AG04450 (cell line): ENCODE measurements at regions not wholly inside any gene's neighbourhood (a gene's known extent, or its start where the extent isn't known, plus 50 kb on each side); places are given as distances from the start of the nearest gene placed in this dataset.

ENCODE experiments used
- CTCF ChIA-PET: fragments of 300-600, 350-600 bp; formaldehyde crosslinking; extraction: SDS; loops from one replicate; lab custom pipeline; 2022; ENCODE audit warnings: antibody characterized with exemption, inconsistent platforms; lab: Charles Lee
- POLR2A ChIA-PET: fragments of 350-600 bp; formaldehyde crosslinking; extraction: SDS; loops from one replicate; lab custom pipeline; 2021; ENCODE audit warnings: antibody characterized with exemption, inconsistent platforms; lab: Yijun Ruan, JAX
- DNase-seq: peaks from one replicate; pipeline ENCODE4 v3.0.0-alpha.2; 2011; ENCODE audit warnings: low read depth, low spot score
- H3K27ac ChIP-seq: one replicate; pipeline ENCODE4 v1.5.1; 2012; ENCODE audit warnings: low read depth, low read length, control low read depth
- H3K27me3 ChIP-seq: one replicate; pipeline ENCODE4 v1.6.0; 2012; ENCODE audit warnings: low read length; ENCODE audit not compliant: control insufficient read depth, insufficient read depth
- H3K4me3 ChIP-seq: 2 replicates; pipeline ENCODE4 v1.5.1; 2011; ENCODE audit warnings: mild to moderate bottlenecking, low read depth, low read length, control low read depth
- H3K9me3 ChIP-seq: 2 replicates; pipeline ENCODE4 v1.5.1; 2012; ENCODE audit warnings: low read length; ENCODE audit not compliant: control insufficient read depth, insufficient read depth
- TF ChIP-seq, protein P1 (sequence below): IDR thresholded peaks from 2 replicates; pipeline ENCODE4 v1.5.1; 2011; ENCODE audit warnings: low read depth, low read length, control low read depth, inconsistent platforms

GRCh38 chr12:97223419-97223818 lies 239.2 kb upstream of the RMST start:
- H3K9me3 ChIP-seq, result peaks cover 4% of the 10 kb centered on the region; the same call in 1 of the 2 replicates
- DNase-seq, result no peak
- H3K4me3 ChIP-seq, result no peak overlapping the region
- POLR2A ChIA-PET, result no interaction called here
- no peak overlapping the region for H3K27ac ChIP-seq
- CTCF ChIA-PET, result no interaction called here
- no peaks in the 10 kb centered on the region for H3K27me3 ChIP-seq
- TF ChIP-seq, protein P1, sequence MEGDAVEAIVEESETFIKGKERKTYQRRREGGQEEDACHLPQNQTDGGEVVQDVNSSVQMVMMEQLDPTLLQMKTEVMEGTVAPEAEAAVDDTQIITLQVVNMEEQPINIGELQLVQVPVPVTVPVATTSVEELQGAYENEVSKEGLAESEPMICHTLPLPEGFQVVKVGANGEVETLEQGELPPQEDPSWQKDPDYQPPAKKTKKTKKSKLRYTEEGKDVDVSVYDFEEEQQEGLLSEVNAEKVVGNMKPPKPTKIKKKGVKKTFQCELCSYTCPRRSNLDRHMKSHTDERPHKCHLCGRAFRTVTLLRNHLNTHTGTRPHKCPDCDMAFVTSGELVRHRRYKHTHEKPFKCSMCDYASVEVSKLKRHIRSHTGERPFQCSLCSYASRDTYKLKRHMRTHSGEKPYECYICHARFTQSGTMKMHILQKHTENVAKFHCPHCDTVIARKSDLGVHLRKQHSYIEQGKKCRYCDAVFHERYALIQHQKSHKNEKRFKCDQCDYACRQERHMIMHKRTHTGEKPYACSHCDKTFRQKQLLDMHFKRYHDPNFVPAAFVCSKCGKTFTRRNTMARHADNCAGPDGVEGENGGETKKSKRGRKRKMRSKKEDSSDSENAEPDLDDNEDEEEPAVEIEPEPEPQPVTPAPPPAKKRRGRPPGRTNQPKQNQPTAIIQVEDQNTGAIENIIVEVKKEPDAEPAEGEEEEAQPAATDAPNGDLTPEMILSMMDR, result no peak

GRCh38 chr12:97229004-97229403 lies 233.6 kb upstream of the RMST start:
- Histone ChIP-seq H3K27ac (no peak overlapping the region), H3K27me3 (no peaks in the 10 kb centered on the region), H3K4me3 (no peak overlapping the region), H3K9me3 (peaks cover 3% of the 10 kb centered on the region; the same call in 1 of the 2 replicates)
- ChIA-PET CTCF (no interaction called here), POLR2A (no interaction called here)
- TF ChIP-seq, protein P1, result no peak
- no peak for DNase-seq

DNA sequence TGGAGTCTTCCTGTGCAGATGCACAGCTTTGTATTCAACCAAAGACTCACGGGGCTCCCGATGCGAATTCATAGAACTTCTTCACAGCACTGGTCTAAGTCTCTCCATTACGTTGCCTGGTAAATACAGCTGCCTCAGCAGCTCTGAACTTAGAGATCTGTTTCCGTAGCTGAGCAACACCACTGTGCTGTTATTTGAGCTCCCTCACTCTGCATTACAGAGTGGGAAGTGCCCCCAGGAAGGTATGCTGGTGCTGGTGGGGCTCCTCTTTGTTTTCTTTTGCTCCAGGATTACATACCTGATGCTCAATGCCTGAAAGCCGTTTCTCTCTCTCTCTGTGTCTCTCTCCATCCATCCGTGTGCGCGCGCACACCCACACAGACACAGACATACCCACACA lies 227.5 kb upstream of the RMST start:
- CTCF ChIA-PET, result no interaction called here
- TF ChIP-seq, protein P1, result no peak
- POLR2A ChIA-PET, result no interaction called here

GRCh38 chr12:97246368-97246767 lies 216.2 kb upstream of the RMST start:
- TF ChIP-seq, protein P1, result no peak
- DNase-seq, result no peak
- H3K27ac ChIP-seq, result no peak overlapping the region
- no peaks in the 10 kb centered on the region for H3K27me3 ChIP-seq
- CTCF ChIA-PET, result no interaction called here
- H3K9me3 ChIP-seq, result no peaks in the 10 kb centered on the region
- POLR2A ChIA-PET, result no interaction called here
- no peak overlapping the region for H3K4me3 ChIP-seq

More for the DNA sequence above, 227.5 kb upstream of the RMST start:
- Histone ChIP-seq H3K27me3 (no peaks in the 10 kb centered on the region), H3K4me3 (no peak overlapping the region), H3K9me3 (no peaks in the 10 kb centered on the region; the same call in 1 of the 2 replicates), H3K27ac (no peak overlapping the region)
- no peak for DNase-seq

GRCh38 chr12:97250483-97250882 lies 212.1 kb upstream of the RMST start:
- H3K4me3 ChIP-seq, result no peak overlapping the region
- TF ChIP-seq, protein P1, result no peak
- no peaks in the 10 kb centered on the region for H3K9me3 ChIP-seq
- H3K27ac ChIP-seq, result no peak overlapping the region
- POLR2A ChIA-PET, result no interaction called here
- H3K27me3 ChIP-seq, result no peaks in the 10 kb centered on the region
- DNase-seq, result no peak
- CTCF ChIA-PET, result no interaction called here
